Natural killer cell (primary cell): ENCODE measurements at regions not wholly inside any gene's neighbourhood (a gene's known extent, or its start where the extent isn't known, plus 50 kb on each side); places are given as distances from the start of the nearest gene placed in this dataset.

ENCODE experiments used
- ATAC-seq, 3 donors: fragments of 150-1000 bp in 2 of 3; fragments of 200-7000 bp in 1 of 3; cut with Tn5 transposase; 1 replicate in 1 of 3; 2 replicates in 2 of 3; pipeline ENCODE4 v1.10.0; 2021; ENCODE audit warnings: mild to moderate bottlenecking in 2 of 3, moderate library complexity in 2 of 3
- DNase-seq, 2 donors: peaks; one replicate each; pipeline versions ENCODE4 v3.0.0 to v3.0.0-alpha.2; 2013 to 2021; ENCODE audit warnings: mixed read lengths in 1 of 2
- H3K27ac ChIP-seq: one replicate; pipeline ENCODE4 v1.5.1; 2013; ENCODE audit warnings: mild to moderate bottlenecking, low read length
- H3K27me3 ChIP-seq: one replicate; pipeline ENCODE4 v1.6.1; 2013; ENCODE audit warnings: low read length; ENCODE audit not compliant: control insufficient read depth, insufficient read depth
- H3K36me3 ChIP-seq: one replicate; pipeline ENCODE4 v1.6.1; 2013; ENCODE audit warnings: low read length; ENCODE audit not compliant: control insufficient read depth, insufficient read depth
- H3K4me1 ChIP-seq: one replicate; pipeline ENCODE4 v1.6.1; 2013; ENCODE audit warnings: low read length; ENCODE audit not compliant: control insufficient read depth, insufficient read depth
- H3K4me3 ChIP-seq: one replicate; pipeline ENCODE4 v1.5.1; 2013; ENCODE audit warnings: low read length
- H3K9me3 ChIP-seq: one replicate; pipeline ENCODE4 v1.6.1; 2013; ENCODE audit warnings: low read length; ENCODE audit not compliant: control insufficient read depth, insufficient read depth
- H3K27ac Mint-ChIP-seq, 2 donors: one replicate each; pipeline ENCODE4 v1.8.0; 2022; ENCODE audit warnings: mild to moderate bottlenecking in 2 of 2, mixed read lengths in 2 of 2, moderate library complexity in 1 of 2
- H3K27me3 Mint-ChIP-seq, 2 donors: one replicate each; pipeline ENCODE4 v1.8.0; 2022; ENCODE audit warnings: low read depth in 2 of 2, mixed read lengths in 2 of 2
- H3K36me3 Mint-ChIP-seq: one replicate; pipeline ENCODE4 v1.8.0; 2022; ENCODE audit warnings: mixed read lengths
- H3K4me1 Mint-ChIP-seq, 2 donors: one replicate each; pipeline ENCODE4 v1.8.0; 2022; ENCODE audit warnings: mixed read lengths in 2 of 2
- H3K4me3 Mint-ChIP-seq: one replicate; pipeline ENCODE4 v1.8.0; 2022; ENCODE audit warnings: mild to moderate bottlenecking, moderate library complexity, mixed read lengths
- H3K9me3 Mint-ChIP-seq, 2 donors: one replicate each; pipeline ENCODE4 v1.8.0; 2022; ENCODE audit warnings: mixed read lengths in 2 of 2
- CTCF ChIP-seq: fragments of 200-600 bp; IDR thresholded peaks from one replicate; pipeline ENCODE4 v1.8.0; 2022; ENCODE audit warnings: antibody characterized with exemption
- WGBS: methylation state at CpG from one replicate; pipeline ENCODE4 v1.1.7; 2013; ENCODE audit warnings: missing lambda C conversion rate; ENCODE audit not compliant: insufficient coverage; 5-methylcytosine and 5-hydroxymethylcytosine counted together
- intact Hi-C: fragments of 100-400 bp; cut with micrococcal nuclease; formaldehyde crosslinking; loops from one replicate; pipeline ENCODE4 v1.14.2; 2022

GRCh38 chr18:60120231-60120750 lies 220.5 kb downstream of the PMAIP1 start:
- 93% methylated on average over 5 of the region's 5 CpGs for WGBS

DNA sequence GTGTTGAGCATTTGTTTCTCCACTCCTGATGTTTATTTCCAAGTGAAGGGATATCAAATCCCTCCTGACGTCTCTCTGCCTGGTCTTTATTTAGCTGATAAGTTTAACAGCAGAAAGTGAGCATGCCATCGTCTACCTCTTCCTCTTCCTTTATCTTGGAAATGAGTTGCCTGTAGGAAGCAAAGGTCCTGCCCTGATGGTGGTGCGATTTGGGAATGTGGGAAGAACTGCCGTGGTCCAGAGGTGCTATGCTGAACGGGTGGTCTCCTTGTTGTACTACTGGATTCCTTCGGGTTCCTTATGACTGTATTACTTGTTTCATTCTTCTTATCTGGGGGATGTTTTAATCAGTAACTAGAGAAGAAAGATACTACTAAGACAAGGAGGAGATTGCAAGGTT lies 217.5 kb downstream of the PMAIP1 start:
- H3K4me1 ChIP-seq = no peaks in the 10 kb centered on the region
- no peak for TF ChIP-seq CTCF
- H3K4me3 ChIP-seq = no peak overlapping the region
- no peak overlapping the region for H3K27ac ChIP-seq
- WGBS = 88% methylated on average over 6 of the region's 6 CpGs
- Mint-ChIP-seq H3K4me3 (no peak overlapping the region), H3K4me1 (no peaks in the 10 kb centered on the region), H3K27ac (no peak overlapping the region), H3K27me3 (no peaks in the 10 kb centered on the region), H3K36me3 (no peaks in the 10 kb centered on the region), H3K9me3 (peaks cover 0 to 11% of the 10 kb centered on the region in 2 donors)
- ATAC-seq (no peak), DNase-seq (no peak)
- intact Hi-C loops = no loop called here
- no peaks in the 10 kb centered on the region for H3K9me3 ChIP-seq
- no peaks in the 10 kb centered on the region for H3K27me3 ChIP-seq
- H3K36me3 ChIP-seq = no peaks in the 10 kb centered on the region

More at GRCh38 chr18:60120231-60120750, 220.5 kb downstream of the PMAIP1 start:
- no peak for DNase-seq
- no peaks in the 10 kb centered on the region for H3K4me1 Mint-ChIP-seq
- H3K36me3 Mint-ChIP-seq = no peaks in the 10 kb centered on the region
- Histone ChIP-seq H3K27me3 (no peaks in the 10 kb centered on the region), H3K36me3 (no peaks in the 10 kb centered on the region), H3K27ac (no peak overlapping the region), H3K9me3 (no peaks in the 10 kb centered on the region), H3K4me3 (no peak overlapping the region), H3K4me1 (no peaks in the 10 kb centered on the region)
- H3K27me3 Mint-ChIP-seq = peaks cover 0 to 4% of the 10 kb centered on the region in 2 donors
- H3K27ac Mint-ChIP-seq = no peak overlapping the region
- no peak for ATAC-seq
- peaks cover 0 to 6% of the 10 kb centered on the region in 2 donors for H3K9me3 Mint-ChIP-seq
- no peak overlapping the region for H3K4me3 Mint-ChIP-seq
- TF ChIP-seq CTCF = no peak
- intact Hi-C loops = no loop called here

GRCh38 chr18:60113396-60113795 lies 213.6 kb downstream of the PMAIP1 start:
- H3K27me3 Mint-ChIP-seq = no peaks in the 10 kb centered on the region
- Histone ChIP-seq H3K4me1 (no peaks in the 10 kb centered on the region), H3K27ac (no peak overlapping the region), H3K36me3 (no peaks in the 10 kb centered on the region), H3K4me3 (no peak overlapping the region), H3K9me3 (no peaks in the 10 kb centered on the region), H3K27me3 (no peaks in the 10 kb centered on the region)
- H3K4me3 Mint-ChIP-seq = no peak overlapping the region
- H3K9me3 Mint-ChIP-seq = peaks cover 0 to 13% of the 10 kb centered on the region in 2 donors
- H3K36me3 Mint-ChIP-seq = no peaks in the 10 kb centered on the region
- H3K27ac Mint-ChIP-seq = no peak overlapping the region
- DNase-seq (no peak), ATAC-seq (no peak)
- no peak for TF ChIP-seq CTCF
- no peaks in the 10 kb centered on the region for H3K4me1 Mint-ChIP-seq
- intact Hi-C loops = no loop called here

- intact Hi-C loops = no loop called here
- no peaks in the 10 kb centered on the region for H3K36me3 Mint-ChIP-seq
- DNase-seq = no peak
- Histone ChIP-seq H3K36me3 (no peaks in the 10 kb centered on the region), H3K27me3 (no peaks in the 10 kb centered on the region), H3K4me1 (no peaks in the 10 kb centered on the region), H3K9me3 (no peaks in the 10 kb centered on the region), H3K27ac (no peak overlapping the region), H3K4me3 (no peak overlapping the region)
- H3K9me3 Mint-ChIP-seq = peaks cover 0 to 11% of the 10 kb centered on the region in 2 donors
- ATAC-seq = no peak
- H3K4me3 Mint-ChIP-seq = no peak overlapping the region
- TF ChIP-seq CTCF = no peak
- H3K27ac Mint-ChIP-seq = no peak overlapping the region
- no peaks in the 10 kb centered on the region for H3K4me1 Mint-ChIP-seq
- H3K27me3 Mint-ChIP-seq = no peaks in the 10 kb centered on the region
- 92% methylated on average over 4 of the region's 5 CpGs for WGBS
These were observed 212.6 kb downstream of the PMAIP1 start for GRCh38 chr18:60112369-60112768.
